ENCODE measurements at regions not wholly inside any gene's neighbourhood (a gene's known extent, or its start where the extent isn't known, plus 50 kb on each side); places are given as distances from the start of the nearest gene placed in this dataset.

DNA sequence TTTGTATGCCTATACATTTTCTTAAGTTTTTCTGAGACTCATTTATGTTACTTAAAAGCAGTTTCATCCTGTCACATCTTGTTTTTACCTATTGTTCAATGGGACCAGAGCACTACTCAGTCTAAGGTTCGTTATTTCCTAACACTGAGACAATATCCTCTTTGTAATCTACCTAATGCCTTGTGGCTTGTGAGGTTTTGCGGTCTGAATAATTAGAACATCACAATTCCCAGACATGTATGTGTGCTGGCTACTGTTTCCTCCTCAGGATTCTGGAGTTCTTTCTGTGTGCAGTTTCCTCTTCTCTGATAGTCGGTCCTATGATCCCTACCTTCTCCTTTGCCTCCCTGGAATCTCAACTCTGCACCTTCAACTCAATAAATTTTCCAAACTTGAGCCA, 620.2 kb downstream of the ANKRD7 start:
- in situ Hi-C loops (cut with MboI; ENCODE audit: low pct_unique_long_range_greater_than_20kb, low sequenced_read_pairs, unreplicated experiment) = no loop called here
- no peak for DNase-seq (ENCODE audit: low spot score)
- TF ChIP-seq, protein P1, sequence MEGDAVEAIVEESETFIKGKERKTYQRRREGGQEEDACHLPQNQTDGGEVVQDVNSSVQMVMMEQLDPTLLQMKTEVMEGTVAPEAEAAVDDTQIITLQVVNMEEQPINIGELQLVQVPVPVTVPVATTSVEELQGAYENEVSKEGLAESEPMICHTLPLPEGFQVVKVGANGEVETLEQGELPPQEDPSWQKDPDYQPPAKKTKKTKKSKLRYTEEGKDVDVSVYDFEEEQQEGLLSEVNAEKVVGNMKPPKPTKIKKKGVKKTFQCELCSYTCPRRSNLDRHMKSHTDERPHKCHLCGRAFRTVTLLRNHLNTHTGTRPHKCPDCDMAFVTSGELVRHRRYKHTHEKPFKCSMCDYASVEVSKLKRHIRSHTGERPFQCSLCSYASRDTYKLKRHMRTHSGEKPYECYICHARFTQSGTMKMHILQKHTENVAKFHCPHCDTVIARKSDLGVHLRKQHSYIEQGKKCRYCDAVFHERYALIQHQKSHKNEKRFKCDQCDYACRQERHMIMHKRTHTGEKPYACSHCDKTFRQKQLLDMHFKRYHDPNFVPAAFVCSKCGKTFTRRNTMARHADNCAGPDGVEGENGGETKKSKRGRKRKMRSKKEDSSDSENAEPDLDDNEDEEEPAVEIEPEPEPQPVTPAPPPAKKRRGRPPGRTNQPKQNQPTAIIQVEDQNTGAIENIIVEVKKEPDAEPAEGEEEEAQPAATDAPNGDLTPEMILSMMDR (IDR thresholded peaks at IDR 0.05; ENCODE audit: extremely low read depth, insufficient read depth, missing control alignments) = no peak

DNA sequence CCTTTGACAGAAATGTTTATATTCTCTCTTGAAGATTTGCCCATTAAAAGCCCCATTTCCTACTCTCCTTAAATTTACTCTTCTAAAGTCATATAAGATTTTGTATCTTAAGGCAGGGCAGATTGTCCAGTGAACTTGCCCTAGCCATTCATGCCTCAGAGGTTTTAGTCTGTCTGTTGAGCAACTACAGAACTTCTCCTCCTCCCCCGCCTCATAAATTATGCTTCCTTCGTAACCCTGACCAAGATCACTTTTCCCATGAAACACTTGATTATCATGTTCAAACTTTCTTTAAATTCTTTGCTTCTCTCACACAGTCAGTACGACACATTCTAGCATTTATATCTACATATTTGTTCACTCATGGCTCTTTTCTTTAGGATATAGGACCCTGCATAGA, 621.3 kb downstream of the ANKRD7 start:
- in situ Hi-C loops (cut with MboI; ENCODE audit: low pct_unique_long_range_greater_than_20kb, low sequenced_read_pairs, unreplicated experiment) = no loop called here
- no peak for DNase-seq (ENCODE audit: low spot score)
- TF ChIP-seq, protein P1 (IDR thresholded peaks at IDR 0.05; ENCODE audit: extremely low read depth, insufficient read depth, missing control alignments) = no peak

DNA sequence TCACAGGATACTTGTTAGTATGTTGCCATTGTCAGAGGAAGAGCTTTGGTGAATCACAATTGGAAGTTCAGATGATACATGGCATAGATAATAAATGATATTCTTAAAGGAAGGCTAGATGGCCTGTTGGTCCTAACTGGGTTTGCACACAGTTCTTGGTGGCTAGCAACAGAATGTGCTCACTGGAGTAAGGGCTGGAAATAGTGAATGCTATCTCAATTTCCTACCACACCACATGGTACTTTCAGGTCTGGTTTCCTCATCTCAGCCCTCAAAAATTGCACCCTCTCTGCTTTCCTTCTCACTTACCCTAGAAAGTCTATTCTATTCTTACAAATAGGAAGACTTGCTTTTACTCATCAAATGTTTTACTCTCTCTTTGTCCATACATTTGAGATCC, 622.5 kb downstream of the ANKRD7 start:
- DNase-seq (ENCODE audit: low spot score) = no peak
- TF ChIP-seq, protein P1 (IDR thresholded peaks at IDR 0.05; ENCODE audit: extremely low read depth, insufficient read depth, missing control alignments) = no peak
- in situ Hi-C loops (cut with MboI; ENCODE audit: low pct_unique_long_range_greater_than_20kb, low sequenced_read_pairs, unreplicated experiment) = no loop called here

DNA sequence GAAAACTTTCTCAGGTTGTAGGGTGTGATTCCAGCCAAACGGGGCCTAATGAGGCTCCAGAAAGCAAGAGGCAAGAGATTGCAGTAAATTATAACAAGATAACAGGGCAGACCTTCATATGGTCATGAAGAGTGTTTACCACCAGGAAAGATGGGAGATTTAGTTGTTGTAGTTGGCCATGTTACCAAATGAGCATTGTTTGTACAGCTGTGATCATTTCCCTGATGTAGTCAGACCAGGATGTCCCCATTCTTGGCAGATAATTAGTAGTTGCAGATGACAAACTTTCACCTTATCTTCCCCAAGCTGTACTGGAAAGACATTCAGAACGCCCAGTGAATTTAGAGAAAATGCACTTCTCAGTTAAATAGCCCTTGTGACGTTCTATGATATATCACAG, 630.8 kb downstream of the ANKRD7 start:
- DNase-seq (ENCODE audit: low spot score) = no peak
- in situ Hi-C loops (cut with MboI; ENCODE audit: low pct_unique_long_range_greater_than_20kb, low sequenced_read_pairs, unreplicated experiment) = no loop called here
- TF ChIP-seq, protein P1 (IDR thresholded peaks at IDR 0.05; ENCODE audit: extremely low read depth, insufficient read depth, missing control alignments) = no peak

DNA sequence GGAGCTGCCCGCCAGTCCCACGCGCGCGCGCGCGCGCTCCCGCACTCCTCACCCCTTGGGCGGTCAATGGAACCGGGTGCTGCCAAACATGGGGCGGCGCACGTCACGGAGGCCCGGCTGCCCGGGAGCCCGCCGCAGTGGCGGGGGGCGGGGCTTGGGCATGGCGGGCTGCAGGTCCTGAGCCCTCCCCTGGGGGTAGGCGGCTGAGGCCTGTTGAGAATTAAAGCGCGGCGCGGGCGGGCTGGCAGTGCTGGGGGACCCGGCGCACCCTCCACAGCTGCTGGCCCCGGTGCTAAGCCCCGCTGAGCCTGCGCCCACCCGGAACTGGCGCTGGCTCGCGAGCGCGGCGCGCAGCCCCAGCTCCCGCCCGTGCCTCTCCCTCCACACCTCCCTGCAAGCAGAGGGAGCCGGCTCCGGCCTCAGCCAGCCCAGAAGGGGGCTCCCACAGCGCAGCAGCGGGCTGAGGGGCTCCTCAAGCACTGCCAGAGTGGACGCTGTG, 634.2 kb downstream of the ANKRD7 start:
- DNase-seq (ENCODE audit: low spot score) = no peak
- in situ Hi-C loops (cut with MboI; ENCODE audit: low pct_unique_long_range_greater_than_20kb, low sequenced_read_pairs, unreplicated experiment) = no loop called here

DNA sequence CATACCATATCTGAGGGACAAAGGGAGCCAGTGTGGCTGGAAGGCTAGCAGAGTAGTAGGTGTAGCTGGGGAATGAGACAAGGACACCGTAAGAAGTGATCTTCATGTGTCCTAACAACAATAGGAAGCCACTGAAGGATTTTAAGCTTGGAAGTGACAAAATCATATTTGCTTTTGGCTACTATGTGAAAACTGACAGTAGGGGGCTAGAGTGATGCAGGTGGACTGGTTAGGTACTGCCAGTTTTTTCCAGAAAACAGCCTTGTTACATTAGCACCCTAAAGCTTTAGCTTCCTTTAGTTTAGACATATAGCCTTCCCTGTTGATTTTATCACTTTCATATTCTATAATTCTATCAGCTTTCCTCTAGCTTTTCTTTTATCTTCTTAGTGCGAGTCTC, 637.1 kb downstream of the ANKRD7 start:
- TF ChIP-seq, protein P1 (IDR thresholded peaks at IDR 0.05; ENCODE audit: extremely low read depth, insufficient read depth, missing control alignments) = no peak
- in situ Hi-C loops (cut with MboI; ENCODE audit: low pct_unique_long_range_greater_than_20kb, low sequenced_read_pairs, unreplicated experiment) = no loop called here
- DNase-seq (ENCODE audit: low spot score) = no peak

More for the DNA sequence above, 634.2 kb downstream of the ANKRD7 start:
- TF ChIP-seq, protein P1 (IDR thresholded peaks at IDR 0.05; ENCODE audit: extremely low read depth, insufficient read depth, missing control alignments) = no peak

DNA sequence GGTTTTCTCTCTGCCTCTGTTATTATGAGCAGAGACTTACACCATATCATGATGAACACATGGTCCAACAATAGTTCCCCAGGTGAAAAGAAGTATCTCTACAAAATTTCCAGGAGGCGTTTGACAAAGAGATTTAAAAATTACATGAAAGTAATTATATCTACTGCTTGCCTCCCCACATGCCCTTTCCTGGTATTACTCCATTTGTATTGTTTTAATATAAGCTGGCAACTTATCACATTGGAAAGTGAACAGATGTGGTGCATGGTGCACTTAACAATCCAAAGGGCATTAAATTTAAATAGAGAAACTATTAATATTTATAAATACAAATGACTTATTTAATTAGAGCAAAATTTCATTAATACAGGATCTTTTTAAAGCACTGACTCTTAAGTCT, 638.2 kb downstream of the ANKRD7 start:
- no peak for DNase-seq (ENCODE audit: low spot score)
- TF ChIP-seq, protein P1 (IDR thresholded peaks at IDR 0.05; ENCODE audit: extremely low read depth, insufficient read depth, missing control alignments) = no peak
- in situ Hi-C loops (cut with MboI; ENCODE audit: low pct_unique_long_range_greater_than_20kb, low sequenced_read_pairs, unreplicated experiment) = no loop called here

Measured in GM13977 (cell line).